AG04450 (cell line): ENCODE measurements at regions not wholly inside any gene's neighbourhood (a gene's known extent, or its start where the extent isn't known, plus 50 kb on each side); places are given as distances from the start of the nearest gene placed in this dataset.

Source experiments
- CTCF ChIA-PET: fragments of 300-600, 350-600 bp; formaldehyde crosslinking; extraction: SDS; loops from one replicate; lab custom pipeline; 2022; ENCODE audit warnings: antibody characterized with exemption, inconsistent platforms; lab: Charles Lee
- POLR2A ChIA-PET: fragments of 350-600 bp; formaldehyde crosslinking; extraction: SDS; loops from one replicate; lab custom pipeline; 2021; ENCODE audit warnings: antibody characterized with exemption, inconsistent platforms; lab: Yijun Ruan, JAX
- DNase-seq: peaks from one replicate; pipeline ENCODE4 v3.0.0-alpha.2; 2011; ENCODE audit warnings: low read depth, low spot score
- H3K27ac ChIP-seq: one replicate; pipeline ENCODE4 v1.5.1; 2012; ENCODE audit warnings: low read depth, low read length, control low read depth
- H3K27me3 ChIP-seq: one replicate; pipeline ENCODE4 v1.6.0; 2012; ENCODE audit warnings: low read length; ENCODE audit not compliant: control insufficient read depth, insufficient read depth
- H3K4me3 ChIP-seq: 2 replicates; pipeline ENCODE4 v1.5.1; 2011; ENCODE audit warnings: mild to moderate bottlenecking, low read depth, low read length, control low read depth
- H3K9me3 ChIP-seq: 2 replicates; pipeline ENCODE4 v1.5.1; 2012; ENCODE audit warnings: low read length; ENCODE audit not compliant: control insufficient read depth, insufficient read depth
- TF ChIP-seq, protein P1 (sequence below): IDR thresholded peaks from 2 replicates; pipeline ENCODE4 v1.5.1; 2011; ENCODE audit warnings: low read depth, low read length, control low read depth, inconsistent platforms

DNA sequence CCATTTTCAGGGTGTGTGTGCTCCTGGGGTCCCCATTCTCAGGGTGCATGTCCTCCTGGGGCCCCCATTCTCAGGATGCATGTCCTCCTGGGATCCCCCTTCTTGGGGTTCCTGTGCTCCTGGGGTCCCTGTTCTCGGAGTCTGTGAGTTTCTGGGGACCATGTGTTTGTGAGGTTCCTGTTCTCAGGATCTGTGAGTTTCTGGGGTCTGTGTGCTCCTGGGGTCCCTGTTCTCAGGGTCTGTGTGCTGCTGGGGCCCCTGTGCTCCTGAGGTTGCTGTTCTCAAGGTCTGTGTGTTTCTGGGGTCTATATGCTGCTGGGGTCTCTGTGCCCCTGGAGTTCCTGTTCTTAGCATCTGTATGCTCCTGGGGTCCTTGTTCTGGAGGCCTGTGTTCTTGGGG is 425.5 kb downstream of the GLRX3 start:
- Histone ChIP-seq H3K4me3 (no peak overlapping the region), H3K27me3 (no peaks in the 10 kb centered on the region), H3K9me3 (peaks cover 79% of the 10 kb centered on the region), H3K27ac (no peak overlapping the region)
- ChIA-PET CTCF (no interaction called here), POLR2A (no interaction called here)
- DNase-seq: no peak
- TF ChIP-seq, protein P1, sequence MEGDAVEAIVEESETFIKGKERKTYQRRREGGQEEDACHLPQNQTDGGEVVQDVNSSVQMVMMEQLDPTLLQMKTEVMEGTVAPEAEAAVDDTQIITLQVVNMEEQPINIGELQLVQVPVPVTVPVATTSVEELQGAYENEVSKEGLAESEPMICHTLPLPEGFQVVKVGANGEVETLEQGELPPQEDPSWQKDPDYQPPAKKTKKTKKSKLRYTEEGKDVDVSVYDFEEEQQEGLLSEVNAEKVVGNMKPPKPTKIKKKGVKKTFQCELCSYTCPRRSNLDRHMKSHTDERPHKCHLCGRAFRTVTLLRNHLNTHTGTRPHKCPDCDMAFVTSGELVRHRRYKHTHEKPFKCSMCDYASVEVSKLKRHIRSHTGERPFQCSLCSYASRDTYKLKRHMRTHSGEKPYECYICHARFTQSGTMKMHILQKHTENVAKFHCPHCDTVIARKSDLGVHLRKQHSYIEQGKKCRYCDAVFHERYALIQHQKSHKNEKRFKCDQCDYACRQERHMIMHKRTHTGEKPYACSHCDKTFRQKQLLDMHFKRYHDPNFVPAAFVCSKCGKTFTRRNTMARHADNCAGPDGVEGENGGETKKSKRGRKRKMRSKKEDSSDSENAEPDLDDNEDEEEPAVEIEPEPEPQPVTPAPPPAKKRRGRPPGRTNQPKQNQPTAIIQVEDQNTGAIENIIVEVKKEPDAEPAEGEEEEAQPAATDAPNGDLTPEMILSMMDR: no peak

GRCh38 chr10:130567011-130567410 is 430.8 kb downstream of the GLRX3 start:
- no peak for DNase-seq
- ChIA-PET CTCF (no interaction called here), POLR2A (no interaction called here)
- H3K27ac ChIP-seq: no peak overlapping the region
- TF ChIP-seq, protein P1: no peak
- H3K9me3 ChIP-seq: peaks cover 67% of the 10 kb centered on the region
- no peaks in the 10 kb centered on the region for H3K27me3 ChIP-seq
- H3K4me3 ChIP-seq: no peak overlapping the region

- Histone ChIP-seq H3K4me3 (no peak overlapping the region), H3K27ac (no peak overlapping the region), H3K9me3 (peaks cover 67% of the 10 kb centered on the region), H3K27me3 (no peaks in the 10 kb centered on the region)
- TF ChIP-seq, protein P1: no peak
- ChIA-PET CTCF (no interaction called here), POLR2A (no interaction called here)
- no peak for DNase-seq
Observed at GRCh38 chr10:130567436-130567835, 431.2 kb downstream of the GLRX3 start.

- Histone ChIP-seq H3K27me3 (no peaks in the 10 kb centered on the region), H3K4me3 (no peak overlapping the region), H3K27ac (no peak overlapping the region), H3K9me3 (peaks cover 66% of the 10 kb centered on the region)
- TF ChIP-seq, protein P1: no peak
- ChIA-PET CTCF (no interaction called here), POLR2A (no interaction called here)
- no peak for DNase-seq
Observed at GRCh38 chr10:130568246-130568645, 432.1 kb downstream of the GLRX3 start.

GRCh38 chr10:130570074-130570473 is 433.9 kb downstream of the GLRX3 start:
- CTCF ChIA-PET: no interaction called here
- Histone ChIP-seq H3K4me3 (no peak overlapping the region), H3K9me3 (peaks cover 76% of the 10 kb centered on the region), H3K27ac (peak overlapping the region; percentile 11), H3K27me3 (no peaks in the 10 kb centered on the region)
- no peak for DNase-seq
- TF ChIP-seq, protein P1: no peak
- POLR2A ChIA-PET: no interaction called here
